ENCODE measurements at regions not wholly inside any gene's neighbourhood (a gene's known extent, or its start where the extent isn't known, plus 50 kb on each side); places are given as distances from the start of the nearest gene placed in this dataset.

- TF ChIP-seq ZHX2 (IDR thresholded peaks at IDR 0.05; ENCODE audit: low read depth) (no peak), ZHX2 (CRISPR knock-in tag; IDR thresholded peaks at IDR 0.05; ENCODE audit: borderline replicate concordance) (no peak), GMEB1 (CRISPR knock-in tag; IDR thresholded peaks at IDR 0.05; ENCODE audit: borderline replicate concordance) (no peak), ZFP36L2 (CRISPR knock-in tag; IDR thresholded peaks at IDR 0.05) (no peak), ZNF142 (CRISPR knock-in tag; IDR thresholded peaks at IDR 0.05) (no peak)
Observed at GRCh38 chr15:27638958-27639357, 460.2 kb downstream of the OCA2 start (continued).

Measured in HepG2 (cell line).